A549 (cell line): ENCODE measurements at regions not wholly inside any gene's neighbourhood (a gene's known extent, or its start where the extent isn't known, plus 50 kb on each side); places are given as distances from the start of the nearest gene placed in this dataset.

Source experiments
- CBX8 ChIP-seq: fragments of 200-600 bp; sonication (generic); IDR thresholded peaks from 2 replicates; pipeline ENCODE4 v1.6.1; 2016
- GATA3 ChIP-seq: IDR thresholded peaks from 2 replicates; pipeline ENCODE4 v1.6.1; 2012; ENCODE audit warnings: borderline replicate concordance
- JUN ChIP-seq, 2 experiments: fragments of >200 bp; sonication (Bioruptor Twin); formaldehyde crosslinking; IDR thresholded peaks; 2 replicates in 1 of 2; 3 replicates in 1 of 2; pipeline ENCODE4 v1.6.1; 2016 to 2017
- POLR2A ChIP-seq: IDR thresholded peaks from 2 replicates; pipeline ENCODE4 v1.6.1; 2012; ENCODE audit warnings: mild to moderate bottlenecking, low read length

GRCh38 chr5:133867341-133867740, 101.1 kb downstream of the C5orf15 start:
- TF ChIP-seq CBX8 (no peak), POLR2A (no peak), JUN (IDR thresholded peaks at IDR 0.05) (no peak), GATA3 (no peak)
